Muscle layer of colon (tissue), 2 donors: ENCODE measurements at regions not wholly inside any gene's neighbourhood (a gene's known extent, or its start where the extent isn't known, plus 50 kb on each side); places are given as distances from the start of the nearest gene placed in this dataset.

Experiments
- H3K27ac ChIP-seq: one replicate; pipeline ENCODE4 v1.7.0; 2013; ENCODE audit warnings: low read depth, mild to moderate bottlenecking, low read length, moderate library complexity
- H3K27me3 ChIP-seq, 2 donors: one replicate each; pipeline ENCODE4 v1.7.0; 2013; ENCODE audit warnings: low read length in 2 of 2, mild to moderate bottlenecking in 2 of 2; ENCODE audit not compliant: insufficient read depth in 2 of 2, control insufficient read depth in 1 of 2
- H3K36me3 ChIP-seq: one replicate; pipeline ENCODE4 v1.7.0; 2013; ENCODE audit warnings: mild to moderate bottlenecking, low read length; ENCODE audit not compliant: insufficient read depth
- H3K4me1 ChIP-seq: one replicate; pipeline ENCODE4 v1.7.0; 2013; ENCODE audit warnings: mild to moderate bottlenecking, low read length; ENCODE audit not compliant: insufficient read depth
- H3K4me3 ChIP-seq, 2 donors: one replicate each; pipeline ENCODE4 v1.7.0; 2013; ENCODE audit warnings: low read length in 2 of 2, low read depth in 1 of 2, mild to moderate bottlenecking in 1 of 2, moderate library complexity in 1 of 2
- H3K9ac ChIP-seq: one replicate; pipeline ENCODE4 v1.7.0; 2013; ENCODE audit warnings: low read length
- H3K9me3 ChIP-seq: one replicate; pipeline ENCODE4 v1.7.0; 2013; ENCODE audit warnings: mild to moderate bottlenecking, low read length
- donor health status: abdominal sarcoma.
- donor health status: Adenocarcinoma of cecum.

GRCh38 chr13:29958476-29958875 is 108.1 kb upstream of the UBL3 start:
- Histone ChIP-seq H3K36me3 (no peaks in the 10 kb centered on the region), H3K4me1 (no peaks in the 10 kb centered on the region)

DNA sequence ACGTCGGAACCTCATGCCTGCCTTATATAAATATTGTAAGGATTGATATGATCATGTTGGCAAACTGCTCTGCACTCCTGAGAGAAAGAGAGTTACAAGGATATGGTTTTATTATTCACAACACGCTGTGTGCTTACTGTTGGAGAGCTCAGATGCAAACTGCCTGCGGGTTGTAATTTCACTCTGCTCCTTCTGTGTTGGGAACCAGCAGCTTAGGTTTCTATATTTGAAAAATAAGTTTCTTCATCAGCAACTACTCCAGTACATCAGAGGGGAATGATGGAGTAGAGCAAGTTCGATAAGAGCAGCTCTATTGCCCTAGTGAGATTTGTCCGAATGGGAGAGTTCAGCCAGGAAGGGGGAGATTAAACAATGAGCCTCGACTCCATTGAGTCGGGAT is 106.9 kb upstream of the UBL3 start:
- no peak overlapping the region for H3K9ac ChIP-seq

More at GRCh38 chr13:29958476-29958875, 108.1 kb upstream of the UBL3 start:
- no peaks in the 10 kb centered on the region for H3K27me3 ChIP-seq
- no peak overlapping the region for H3K9ac ChIP-seq
- H3K4me3 ChIP-seq = no peak overlapping the region
- H3K9me3 ChIP-seq = no peaks in the 10 kb centered on the region
- no peak overlapping the region for H3K27ac ChIP-seq

DNA sequence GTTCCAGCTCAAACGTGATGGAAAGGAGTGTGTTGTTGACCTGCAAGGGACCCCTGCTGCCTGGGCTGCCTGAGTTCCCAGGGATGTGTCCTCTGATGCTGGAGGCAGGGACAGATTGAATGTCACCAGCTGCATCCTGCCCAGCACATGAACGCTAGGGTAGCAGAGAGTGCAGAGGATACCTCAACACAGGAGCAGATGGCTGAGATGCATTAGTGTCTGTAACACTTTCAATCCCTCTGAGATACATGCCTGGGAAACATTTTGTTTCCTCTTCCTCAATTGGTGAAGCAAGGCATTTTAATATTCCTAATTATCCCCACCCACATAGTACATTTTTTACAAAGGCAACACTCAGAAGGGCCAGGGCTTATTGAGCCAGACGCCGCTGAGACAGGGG is 106.4 kb upstream of the UBL3 start:
- no peaks in the 10 kb centered on the region for H3K4me1 ChIP-seq
- H3K36me3 ChIP-seq = no peaks in the 10 kb centered on the region
- H3K9me3 ChIP-seq = no peaks in the 10 kb centered on the region
- no peak overlapping the region for H3K9ac ChIP-seq
- no peak overlapping the region for H3K4me3 ChIP-seq
- H3K27me3 ChIP-seq = no peaks in the 10 kb centered on the region
- no peak overlapping the region for H3K27ac ChIP-seq

More for the DNA sequence above, 106.9 kb upstream of the UBL3 start:
- H3K27ac ChIP-seq = no peak overlapping the region
- no peaks in the 10 kb centered on the region for H3K27me3 ChIP-seq
- no peaks in the 10 kb centered on the region for H3K36me3 ChIP-seq
- no peaks in the 10 kb centered on the region for H3K9me3 ChIP-seq
- H3K4me1 ChIP-seq = no peaks in the 10 kb centered on the region
- no peak overlapping the region for H3K4me3 ChIP-seq

DNA sequence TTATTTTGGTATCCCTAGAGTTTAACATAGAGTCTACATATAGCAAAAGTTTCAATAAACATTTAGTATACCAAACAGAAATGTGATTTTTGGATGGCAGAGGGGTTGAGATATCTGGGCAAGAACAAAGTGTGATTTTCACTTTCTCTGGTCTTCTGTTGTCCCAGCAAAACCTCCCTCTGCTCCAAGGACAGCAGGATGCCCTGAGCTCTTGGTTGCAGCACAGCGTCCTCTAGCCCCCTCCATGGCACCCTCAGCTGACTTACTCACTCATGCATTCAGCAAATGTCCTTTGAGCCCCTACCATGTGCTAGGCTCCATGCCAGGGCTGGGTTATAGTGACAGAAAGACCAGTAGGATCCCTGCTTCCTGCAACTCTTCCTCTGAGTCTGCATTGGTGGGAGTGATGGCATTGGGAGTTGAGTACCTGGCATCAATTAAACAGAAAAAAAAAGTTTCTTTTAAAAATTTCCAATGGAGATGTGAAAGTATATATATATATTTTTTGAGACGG is 104.8 kb upstream of the UBL3 start:
- Histone ChIP-seq H3K27me3 (no peaks in the 10 kb centered on the region), H3K4me3 (no peak overlapping the region), H3K9ac (no peak overlapping the region), H3K27ac (no peak overlapping the region), H3K9me3 (no peaks in the 10 kb centered on the region), H3K4me1 (no peaks in the 10 kb centered on the region), H3K36me3 (no peaks in the 10 kb centered on the region)

DNA sequence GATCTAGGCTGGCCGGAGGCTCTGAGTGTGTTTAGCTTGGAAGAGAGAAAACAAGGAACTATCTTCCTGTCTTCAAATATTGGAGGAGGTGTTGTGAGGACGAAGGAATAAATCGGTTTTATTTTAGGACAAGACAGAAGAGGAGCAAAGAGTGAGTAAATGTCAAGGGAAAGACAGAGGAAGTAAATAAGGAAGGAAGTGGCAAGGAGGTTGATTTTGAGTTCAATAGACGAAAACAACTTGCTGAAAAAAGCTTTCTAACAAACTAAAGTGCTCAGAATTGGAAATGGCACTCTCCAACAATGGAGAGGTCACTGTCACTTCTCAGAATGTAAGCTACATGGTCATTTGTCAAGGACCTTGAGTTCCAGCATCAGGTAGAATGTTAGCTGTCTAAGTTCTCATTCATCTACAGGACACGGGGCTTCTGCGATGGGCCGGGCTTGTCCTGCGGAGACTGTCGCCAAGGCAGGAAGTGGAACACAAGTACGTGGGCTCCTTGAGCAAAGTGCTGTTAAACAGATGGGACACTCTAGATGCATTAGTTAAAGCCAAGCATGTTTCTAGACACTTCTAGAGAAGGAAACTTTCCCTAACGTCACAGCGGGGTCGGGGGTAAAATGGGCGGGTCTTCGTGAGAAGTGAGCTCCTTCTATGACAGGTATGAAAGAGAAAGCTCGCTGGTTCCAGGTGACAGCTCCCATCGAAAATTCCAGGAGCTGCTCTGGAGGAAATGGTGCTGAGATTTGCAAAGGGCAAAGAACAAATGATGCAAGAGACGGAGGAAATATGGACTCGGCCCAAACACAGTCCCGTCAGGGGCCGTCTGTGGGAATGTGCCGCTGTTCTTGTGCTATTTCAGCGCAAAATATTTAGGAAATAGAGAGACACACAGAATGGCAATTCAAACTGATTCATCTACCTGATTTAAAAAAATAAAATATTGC is 103.9 kb upstream of the UBL3 start:
- H3K27ac ChIP-seq = no peak overlapping the region
- H3K9ac ChIP-seq = no peak overlapping the region
- no peak overlapping the region for H3K4me3 ChIP-seq
- no peaks in the 10 kb centered on the region for H3K9me3 ChIP-seq
- no peaks in the 10 kb centered on the region for H3K4me1 ChIP-seq
- no peaks in the 10 kb centered on the region for H3K36me3 ChIP-seq
- no peaks in the 10 kb centered on the region for H3K27me3 ChIP-seq

GRCh38 chr13:29953542-29953941 is 103.1 kb upstream of the UBL3 start:
- no peaks in the 10 kb centered on the region for H3K36me3 ChIP-seq
- H3K27me3 ChIP-seq = no peaks in the 10 kb centered on the region
- H3K4me1 ChIP-seq = peaks cover 5% of the 10 kb centered on the region
- no peak overlapping the region for H3K4me3 ChIP-seq
- H3K9me3 ChIP-seq = no peaks in the 10 kb centered on the region
- no peak overlapping the region for H3K27ac ChIP-seq
- no peak overlapping the region for H3K9ac ChIP-seq

GRCh38 chr13:29952245-29952644 is 101.8 kb upstream of the UBL3 start:
- H3K27ac ChIP-seq = no peak overlapping the region
- H3K9me3 ChIP-seq = no peaks in the 10 kb centered on the region
- no peaks in the 10 kb centered on the region for H3K27me3 ChIP-seq
- H3K4me1 ChIP-seq = peaks cover 7% of the 10 kb centered on the region
- no peaks in the 10 kb centered on the region for H3K36me3 ChIP-seq
- no peak overlapping the region for H3K9ac ChIP-seq
- H3K4me3 ChIP-seq = no peak overlapping the region

GRCh38 chr13:29948791-29949190 is 98.4 kb upstream of the UBL3 start:
- Histone ChIP-seq H3K27me3 (no peaks in the 10 kb centered on the region), H3K36me3 (no peaks in the 10 kb centered on the region), H3K4me1 (peaks cover 7% of the 10 kb centered on the region), H3K9ac (no peak overlapping the region), H3K9me3 (no peaks in the 10 kb centered on the region), H3K4me3 (no peak overlapping the region), H3K27ac (no peak overlapping the region)

GRCh38 chr13:29948244-29948643 is 97.8 kb upstream of the UBL3 start:
- no peaks in the 10 kb centered on the region for H3K9me3 ChIP-seq
- H3K4me3 ChIP-seq = no peak overlapping the region
- no peak overlapping the region for H3K27ac ChIP-seq

GRCh38 chr13:29947839-29948238 is 97.4 kb upstream of the UBL3 start:
- Histone ChIP-seq H3K4me1 (peaks cover 7% of the 10 kb centered on the region), H3K27me3 (no peaks in the 10 kb centered on the region), H3K9ac (no peak overlapping the region), H3K9me3 (no peaks in the 10 kb centered on the region), H3K4me3 (no peak overlapping the region), H3K36me3 (no peaks in the 10 kb centered on the region), H3K27ac (no peak overlapping the region)

More at GRCh38 chr13:29948244-29948643, 97.8 kb upstream of the UBL3 start:
- Histone ChIP-seq H3K27me3 (no peaks in the 10 kb centered on the region), H3K9ac (no peak overlapping the region), H3K36me3 (no peaks in the 10 kb centered on the region), H3K4me1 (peaks cover 7% of the 10 kb centered on the region)

DNA sequence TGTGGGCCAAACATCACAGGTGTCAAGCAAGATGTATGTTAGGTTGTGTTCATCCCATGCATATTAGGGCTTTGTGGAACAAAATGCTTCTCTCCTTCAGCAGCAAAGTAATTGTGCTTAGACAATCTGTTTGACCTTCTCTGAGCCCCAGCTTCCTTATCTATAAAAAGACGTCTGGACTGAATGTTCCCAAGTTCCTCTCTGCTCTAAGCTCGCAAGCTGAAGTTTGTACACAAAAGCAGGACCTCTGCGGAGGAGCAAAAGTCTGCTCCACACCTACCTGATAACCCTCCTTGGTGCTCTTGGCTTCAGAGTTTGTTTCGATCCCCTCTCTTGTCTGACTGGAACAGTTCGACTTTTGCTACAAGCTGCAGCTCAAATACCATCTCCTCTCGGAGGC is 95.7 kb upstream of the UBL3 start:
- Histone ChIP-seq H3K9me3 (no peaks in the 10 kb centered on the region), H3K4me3 (no peak overlapping the region), H3K27me3 (no peaks in the 10 kb centered on the region), H3K4me1 (peaks cover 7% of the 10 kb centered on the region), H3K27ac (no peak overlapping the region), H3K36me3 (no peaks in the 10 kb centered on the region), H3K9ac (no peak overlapping the region)

DNA sequence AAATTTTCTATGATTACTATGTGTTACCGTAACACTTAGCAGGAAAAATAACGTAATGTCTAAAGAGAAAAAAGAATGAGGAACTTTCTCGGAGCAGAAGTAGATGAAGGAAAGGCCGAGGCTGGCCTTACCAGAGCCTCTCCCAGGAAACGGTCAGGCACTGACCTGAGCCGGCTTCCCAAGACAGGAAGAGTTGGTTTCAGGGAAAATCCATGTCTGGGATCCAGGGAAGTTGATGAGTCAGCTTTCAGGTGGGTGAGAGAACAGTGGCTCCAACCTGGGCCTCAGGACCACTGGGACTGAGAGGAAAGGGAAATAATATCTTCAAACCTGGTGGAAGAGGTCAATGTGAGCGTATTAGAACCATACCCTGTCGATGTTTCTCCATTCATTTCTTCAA is 93.3 kb upstream of the UBL3 start:
- no peak overlapping the region for H3K27ac ChIP-seq
- no peaks in the 10 kb centered on the region for H3K9me3 ChIP-seq
- no peak overlapping the region for H3K4me3 ChIP-seq
- no peaks in the 10 kb centered on the region for H3K27me3 ChIP-seq
- no peak overlapping the region for H3K9ac ChIP-seq
- H3K4me1 ChIP-seq = peaks cover 3% of the 10 kb centered on the region
- H3K36me3 ChIP-seq = no peaks in the 10 kb centered on the region
